ENCODE measurements at regions not wholly inside any gene's neighbourhood (a gene's known extent, or its start where the extent isn't known, plus 50 kb on each side); places are given as distances from the start of the nearest gene placed in this dataset.

DNA sequence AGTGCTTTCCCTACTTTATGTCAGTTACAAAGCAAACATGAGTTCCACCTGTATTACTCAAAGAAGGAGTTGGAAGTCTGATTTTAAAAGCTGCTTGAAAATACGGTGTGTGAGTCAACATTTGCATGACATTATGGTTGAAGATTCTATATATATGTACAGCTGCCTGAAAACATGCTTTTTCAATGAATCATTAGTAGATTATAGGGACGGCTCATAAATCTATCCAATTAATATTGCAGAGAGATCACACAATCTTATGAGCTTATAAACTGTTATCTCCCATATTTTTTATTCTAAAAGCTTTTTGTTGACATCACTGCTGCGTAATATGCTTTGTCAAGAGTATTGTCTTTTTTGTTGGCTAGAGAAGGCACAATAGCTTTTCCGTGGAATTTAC, 873.8 kb downstream of the SLITRK6 start:
- Histone ChIP-seq H2AFZ (ENCODE audit: control insufficient read depth, low read depth, low read length) (no peak overlapping the region), H3K27me3 (replicated peaks in 1 of 2; ENCODE audit: control insufficient read depth in 2 of 2, insufficient read depth in 2 of 2, low read length in 1 of 2) (no peaks in the 10 kb centered on the region), H4K20me1 (ENCODE audit: control insufficient read depth, insufficient read depth) (no peaks in the 10 kb centered on the region), H3K36me3 (ENCODE audit: control insufficient read depth in 2 of 2, insufficient read depth in 2 of 2, low read length in 1 of 2) (no peaks in the 10 kb centered on the region), H3K9me3 (replicated peaks; ENCODE audit: control insufficient read depth, insufficient read depth, low read length) (no peaks in the 10 kb centered on the region), H3K4me2 (ENCODE audit: control insufficient read depth, insufficient read depth) (no peak overlapping the region), H3K27ac (ENCODE audit: control insufficient read depth, insufficient read depth) (no peak overlapping the region), H3K4me1 (ENCODE audit: control insufficient read depth, insufficient read depth, low read length) (no peaks in the 10 kb centered on the region), H3K79me2 (ENCODE audit: control insufficient read depth, insufficient read depth, low read length) (no peaks in the 10 kb centered on the region), H3K9ac (ENCODE audit: control insufficient read depth, insufficient read depth, low read length) (no peak overlapping the region), H3K4me3 (no peak overlapping the region)
- in situ Hi-C loops (cut with MboI) (no loop called here), intact Hi-C loops (cut with micrococcal nuclease; ENCODE audit: unreplicated experiment) (no loop called here)
- CTCF ChIA-PET: interaction anchor here (1.4 to 1.9 kb wide), 2 partner anchors 13 to 29 kb away, joined by 3 to 5 read pairs; no protein-coding TSS in a partner anchor
- FAIRE-seq: no peak
- ATAC-seq: no peak
- TF ChIP-seq, protein P1, sequence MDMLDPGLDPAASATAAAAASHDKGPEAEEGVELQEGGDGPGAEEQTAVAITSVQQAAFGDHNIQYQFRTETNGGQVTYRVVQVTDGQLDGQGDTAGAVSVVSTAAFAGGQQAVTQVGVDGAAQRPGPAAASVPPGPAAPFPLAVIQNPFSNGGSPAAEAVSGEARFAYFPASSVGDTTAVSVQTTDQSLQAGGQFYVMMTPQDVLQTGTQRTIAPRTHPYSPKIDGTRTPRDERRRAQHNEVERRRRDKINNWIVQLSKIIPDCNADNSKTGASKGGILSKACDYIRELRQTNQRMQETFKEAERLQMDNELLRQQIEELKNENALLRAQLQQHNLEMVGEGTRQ (IDR thresholded peaks at IDR 0.05; ENCODE audit: borderline replicate concordance, low read depth, low read length): no peak
- TF ChIP-seq IKZF1 (conservative IDR thresholded peaks at IDR 0.05) (no peak), SP1 (IDR thresholded peaks at IDR 0.05; ENCODE audit: low read depth, low read length) (no peak), JUNB (IDR thresholded peaks at IDR 0.05) (no peak), ESRRA (IDR thresholded peaks at IDR 0.05; ENCODE audit: low read length) (no peak), GATAD2B (conservative IDR thresholded peaks at IDR 0.05; ENCODE audit: low read depth) (no peak), HDAC2 (IDR thresholded peaks at IDR 0.05) (no peak), RAD21 (IDR thresholded peaks at IDR 0.05; ENCODE audit: insufficient read depth, low read depth, low read length) (no peak)
- TF ChIP-seq, protein P2, sequence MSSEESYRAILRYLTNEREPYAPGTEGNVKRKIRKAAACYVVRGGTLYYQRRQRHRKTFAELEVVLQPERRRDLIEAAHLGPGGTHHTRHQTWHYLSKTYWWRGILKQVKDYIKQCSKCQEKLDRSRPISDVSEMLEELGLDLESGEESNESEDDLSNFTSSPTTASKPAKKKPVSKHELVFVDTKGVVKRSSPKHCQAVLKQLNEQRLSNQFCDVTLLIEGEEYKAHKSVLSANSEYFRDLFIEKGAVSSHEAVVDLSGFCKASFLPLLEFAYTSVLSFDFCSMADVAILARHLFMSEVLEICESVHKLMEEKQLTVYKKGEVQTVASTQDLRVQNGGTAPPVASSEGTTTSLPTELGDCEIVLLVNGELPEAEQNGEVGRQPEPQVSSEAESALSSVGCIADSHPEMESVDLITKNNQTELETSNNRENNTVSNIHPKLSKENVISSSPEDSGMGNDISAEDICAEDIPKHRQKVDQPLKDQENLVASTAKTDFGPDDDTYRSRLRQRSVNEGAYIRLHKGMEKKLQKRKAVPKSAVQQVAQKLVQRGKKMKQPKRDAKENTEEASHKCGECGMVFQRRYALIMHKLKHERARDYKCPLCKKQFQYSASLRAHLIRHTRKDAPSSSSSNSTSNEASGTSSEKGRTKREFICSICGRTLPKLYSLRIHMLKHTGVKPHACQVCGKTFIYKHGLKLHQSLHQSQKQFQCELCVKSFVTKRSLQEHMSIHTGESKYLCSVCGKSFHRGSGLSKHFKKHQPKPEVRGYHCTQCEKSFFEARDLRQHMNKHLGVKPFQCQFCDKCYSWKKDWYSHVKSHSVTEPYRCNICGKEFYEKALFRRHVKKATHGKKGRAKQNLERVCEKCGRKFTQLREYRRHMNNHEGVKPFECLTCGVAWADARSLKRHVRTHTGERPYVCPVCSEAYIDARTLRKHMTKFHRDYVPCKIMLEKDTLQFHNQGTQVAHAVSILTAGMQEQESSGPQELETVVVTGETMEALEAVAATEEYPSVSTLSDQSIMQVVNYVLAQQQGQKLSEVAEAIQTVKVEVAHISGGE (CRISPR knock-in tag; IDR thresholded peaks at IDR 0.05): no peak
- TF ChIP-seq, protein P3, sequence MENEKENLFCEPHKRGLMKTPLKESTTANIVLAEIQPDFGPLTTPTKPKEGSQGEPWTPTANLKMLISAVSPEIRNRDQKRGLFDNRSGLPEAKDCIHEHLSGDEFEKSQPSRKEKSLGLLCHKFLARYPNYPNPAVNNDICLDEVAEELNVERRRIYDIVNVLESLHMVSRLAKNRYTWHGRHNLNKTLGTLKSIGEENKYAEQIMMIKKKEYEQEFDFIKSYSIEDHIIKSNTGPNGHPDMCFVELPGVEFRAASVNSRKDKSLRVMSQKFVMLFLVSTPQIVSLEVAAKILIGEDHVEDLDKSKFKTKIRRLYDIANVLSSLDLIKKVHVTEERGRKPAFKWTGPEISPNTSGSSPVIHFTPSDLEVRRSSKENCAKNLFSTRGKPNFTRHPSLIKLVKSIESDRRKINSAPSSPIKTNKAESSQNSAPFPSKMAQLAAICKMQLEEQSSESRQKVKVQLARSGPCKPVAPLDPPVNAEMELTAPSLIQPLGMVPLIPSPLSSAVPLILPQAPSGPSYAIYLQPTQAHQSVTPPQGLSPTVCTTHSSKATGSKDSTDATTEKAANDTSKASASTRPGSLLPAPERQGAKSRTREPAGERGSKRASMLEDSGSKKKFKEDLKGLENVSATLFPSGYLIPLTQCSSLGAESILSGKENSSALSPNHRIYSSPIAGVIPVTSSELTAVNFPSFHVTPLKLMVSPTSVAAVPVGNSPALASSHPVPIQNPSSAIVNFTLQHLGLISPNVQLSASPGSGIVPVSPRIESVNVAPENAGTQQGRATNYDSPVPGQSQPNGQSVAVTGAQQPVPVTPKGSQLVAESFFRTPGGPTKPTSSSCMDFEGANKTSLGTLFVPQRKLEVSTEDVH (IDR thresholded peaks at IDR 0.05; ENCODE audit: low read depth, partially characterized antibody): no peak
- POLR2A ChIA-PET: no interaction called here
- DNase-seq (ENCODE audit: low read depth, low spot score): no peak
- 9% methylated on average over 4 of the region's 4 CpGs for WGBS (ENCODE audit: insufficient coverage, insufficient replicate concordance, low lambda C conversion rate, missing lambda C conversion rate)
- RAD21 ChIA-PET (ENCODE audit: unreplicated experiment): no interaction called here
- SMC1A ChIA-PET (ENCODE audit: uncharacterized antibody, unreplicated experiment): interaction anchor here (0.8 to 0.9 kb wide), 2 partner anchors 341 to 883 kb away, joined by 3 to 4 read pairs; no protein-coding TSS in a partner anchor
- BruUV-seq (replicated peaks): no TSS peak
